H9 (cell line): ENCODE measurements at regions not wholly inside any gene's neighbourhood (a gene's known extent, or its start where the extent isn't known, plus 50 kb on each side); places are given as distances from the start of the nearest gene placed in this dataset.

Source experiments
- DNase-seq: peaks from one replicate; pipeline ENCODE4 v3.0.0-alpha.2; 2017
- H2AFZ ChIP-seq: one replicate; pipeline ENCODE4 v1.6.1; 2013; ENCODE audit warnings: mild to moderate bottlenecking, low read length, control low read depth, moderate library complexity
- H2AK5ac ChIP-seq: 2 replicates; pipeline ENCODE4 v1.6.1; 2013; ENCODE audit warnings: low read length, control low read depth, mixed read lengths; ENCODE audit not compliant: insufficient read length
- H2BK120ac ChIP-seq: one replicate; pipeline ENCODE4 v1.6.1; 2013; ENCODE audit warnings: low read depth, mild to moderate bottlenecking, low read length, control low read depth, inconsistent platforms; ENCODE audit not compliant: poor library complexity, severe bottlenecking
- H2BK12ac ChIP-seq: 2 replicates; pipeline ENCODE4 v1.6.1; 2013; ENCODE audit warnings: low read length, control low read depth, mixed read lengths, low read depth; ENCODE audit not compliant: insufficient read length
- H2BK15ac ChIP-seq: 2 replicates; pipeline ENCODE4 v1.6.1; 2013; ENCODE audit warnings: low read depth, low read length, control low read depth
- H2BK20ac ChIP-seq: one replicate; pipeline ENCODE4 v1.6.1; 2013; ENCODE audit warnings: low read depth, mild to moderate bottlenecking, low read length, control low read depth, inconsistent platforms; ENCODE audit not compliant: poor library complexity, severe bottlenecking
- H2BK5ac ChIP-seq: 2 replicates; pipeline ENCODE4 v1.6.1; 2013; ENCODE audit warnings: low read length, control low read depth, mixed read lengths; ENCODE audit not compliant: insufficient read length
- H3K14ac ChIP-seq: 2 replicates; pipeline ENCODE4 v1.6.1; 2013; ENCODE audit warnings: low read length, control low read depth; ENCODE audit not compliant: insufficient read depth
- H3K18ac ChIP-seq: 2 replicates; pipeline ENCODE4 v1.6.1; 2013; ENCODE audit warnings: low read depth, mild to moderate bottlenecking, mixed read lengths, low read length, control low read depth; ENCODE audit not compliant: insufficient read length
- H3K23ac ChIP-seq: 2 replicates; pipeline ENCODE4 v1.6.1; 2013; ENCODE audit warnings: low read length, control low read depth, mixed read lengths, low read depth; ENCODE audit not compliant: insufficient read length
- H3K23me2 ChIP-seq: 2 replicates; pipeline ENCODE4 v1.6.1; 2013; ENCODE audit warnings: low read depth, mild to moderate bottlenecking, mixed read lengths, low read length, control low read depth; ENCODE audit not compliant: insufficient read length, poor library complexity, severe bottlenecking
- H3K27ac ChIP-seq: 2 replicates; pipeline ENCODE4 v1.5.1; 2013; ENCODE audit warnings: low read length, control low read depth, mixed read lengths, low read depth; ENCODE audit not compliant: insufficient read length
- H3K27me3 ChIP-seq: 2 replicates; pipeline ENCODE4 v1.6.1; 2013; ENCODE audit warnings: low read length, control low read depth, inconsistent platforms; ENCODE audit not compliant: insufficient read depth
- H3K4ac ChIP-seq: 2 replicates; pipeline ENCODE4 v1.6.1; 2013; ENCODE audit warnings: low read depth, mild to moderate bottlenecking, control low read depth, inconsistent platforms, low read length, moderate library complexity
- H3K4me1 ChIP-seq: 2 replicates; pipeline ENCODE4 v1.6.1; 2013; ENCODE audit warnings: low read length, control low read depth, inconsistent platforms; ENCODE audit not compliant: insufficient read depth
- H3K4me2 ChIP-seq: 2 replicates; pipeline ENCODE4 v1.6.1; 2013; ENCODE audit warnings: low read length, control low read depth, mixed read lengths; ENCODE audit not compliant: insufficient read length, insufficient read depth
- H3K56ac ChIP-seq: 2 replicates; pipeline ENCODE4 v1.6.1; 2013; ENCODE audit warnings: low read depth, mild to moderate bottlenecking, mixed read lengths, low read length, control low read depth; ENCODE audit not compliant: insufficient read length
- H3K79me1 ChIP-seq: 2 replicates; pipeline ENCODE4 v1.6.1; 2013; ENCODE audit warnings: low read depth, mild to moderate bottlenecking, moderate library complexity, low read length, control low read depth, inconsistent platforms; ENCODE audit not compliant: insufficient read depth, poor library complexity, severe bottlenecking
- H3K79me2 ChIP-seq: 2 replicates; pipeline ENCODE4 v1.6.1; 2013; ENCODE audit warnings: low read length, control low read depth, inconsistent platforms; ENCODE audit not compliant: insufficient read depth
- H3K9ac ChIP-seq: 2 replicates; pipeline ENCODE4 v1.6.1; 2013; ENCODE audit warnings: low read length, control low read depth, mixed read lengths; ENCODE audit not compliant: insufficient read length; ENCODE audit errors: extremely low read depth
- H3K9me3 ChIP-seq: one replicate; pipeline ENCODE4 v1.6.1; 2013; ENCODE audit warnings: low read depth, low read length, inconsistent platforms; ENCODE audit not compliant: control insufficient read depth
- H3T11ph ChIP-seq: one replicate; pipeline ENCODE4 v1.6.1; 2013; ENCODE audit warnings: mild to moderate bottlenecking, low read length, control low read depth, inconsistent platforms
- H4K20me1 ChIP-seq: one replicate; pipeline ENCODE4 v1.6.1; 2013; ENCODE audit not compliant: control insufficient read depth, insufficient read length, insufficient read depth
- H4K5ac ChIP-seq: 2 replicates; pipeline ENCODE4 v1.6.1; 2013; ENCODE audit warnings: low read depth, mild to moderate bottlenecking, mixed read lengths, low read length, control low read depth; ENCODE audit not compliant: insufficient read length
- H4K8ac ChIP-seq: replicated peaks from 2 replicates; pipeline ENCODE4 v1.6.1; 2013; ENCODE audit warnings: low read length, control low read depth, mixed read lengths, low read depth; ENCODE audit not compliant: insufficient read length
- H4K91ac ChIP-seq: 2 replicates; pipeline ENCODE4 v1.6.1; 2013; ENCODE audit warnings: low read depth, mild to moderate bottlenecking, moderate library complexity, mixed read lengths, low read length, control low read depth; ENCODE audit not compliant: insufficient read length
- H3K27ac Mint-ChIP-seq, 3 experiments: 2 replicates in 2 of 3; 3 replicates in 1 of 3; pipeline ENCODE4 v1.8.0; 2020 to 2021; ENCODE audit warnings: mixed read lengths in 3 of 3, mild to moderate bottlenecking in 1 of 3, moderate library complexity in 1 of 3
- H3K27me3 Mint-ChIP-seq: 2 replicates; pipeline ENCODE4 v1.8.0; 2021; ENCODE audit warnings: low read depth, mild to moderate bottlenecking, moderate library complexity, mixed read lengths
- H3K36me3 Mint-ChIP-seq, 3 experiments: 2 replicates in 2 of 3; 3 replicates in 1 of 3; pipeline ENCODE4 v1.8.0; 2020 to 2021; ENCODE audit warnings: low read depth in 3 of 3, mixed read lengths in 3 of 3; ENCODE audit not compliant: insufficient read depth in 1 of 3
- H3K4me1 Mint-ChIP-seq, 2 experiments: 2 replicates each; pipeline ENCODE4 v1.8.0; 2020; ENCODE audit warnings: mixed read lengths in 2 of 2
- H3K4me3 Mint-ChIP-seq, 2 experiments: 2 replicates in 1 of 2; 3 replicates in 1 of 2; pipeline ENCODE4 v1.8.0; 2020 to 2021; ENCODE audit warnings: mild to moderate bottlenecking in 2 of 2, mixed read lengths in 2 of 2, moderate library complexity in 1 of 2
- H3K9me3 Mint-ChIP-seq, 2 experiments: 2 replicates in 1 of 2; 3 replicates in 1 of 2; pipeline ENCODE4 v1.8.0; 2020; ENCODE audit warnings: mild to moderate bottlenecking in 2 of 2, mixed read lengths in 2 of 2, moderate library complexity in 1 of 2
- CTCF ChIP-seq: fragments of 200-600 bp; sonication (generic); conservative IDR thresholded peaks from 3 replicates; pipeline ENCODE4 v1.8.0; 2021; ENCODE audit warnings: antibody characterized with exemption, mild to moderate bottlenecking
- WGBS: extraction: QIAGEN DNeasy Blood & Tissue Kit; methylation state at CpG from one replicate; pipeline ENCODE4 v1.1.7; 2013; ENCODE audit warnings: missing lambda C conversion rate, low lambda C conversion rate, mixed read lengths; ENCODE audit not compliant: insufficient read length; ENCODE audit errors: extremely low coverage; 5-methylcytosine and 5-hydroxymethylcytosine counted together

DNA sequence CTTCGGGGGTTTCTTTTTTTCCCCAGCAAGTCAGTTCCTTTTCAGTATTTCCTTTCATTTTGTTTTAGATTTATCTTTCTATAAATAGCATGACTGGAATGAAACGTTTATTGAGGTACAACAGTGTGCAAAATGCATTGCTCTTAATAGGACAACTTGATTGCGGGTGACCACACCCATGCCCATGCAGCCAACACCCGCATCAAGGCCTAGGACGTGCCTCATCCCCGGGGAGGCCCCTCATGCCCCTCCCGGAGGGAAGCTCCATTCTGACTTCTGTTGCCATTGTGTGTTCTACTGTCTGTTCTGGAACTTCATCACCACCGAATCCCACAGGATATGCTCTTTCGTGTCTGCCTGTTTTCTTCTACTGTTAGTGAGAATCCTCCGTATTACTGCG is 82.2 kb downstream of the RPS6KA4 start:
- Histone ChIP-seq H3K9me3 (no peaks in the 10 kb centered on the region), H3K27me3 (no peaks in the 10 kb centered on the region; the same call in 1 of the 2 replicates), H2BK5ac (no peak overlapping the region), H3K27ac (no peak overlapping the region), H3K4me1 (no peaks in the 10 kb centered on the region), H4K20me1 (no peaks in the 10 kb centered on the region), H2BK20ac (no peak overlapping the region), H4K5ac (no peak overlapping the region), H2AFZ (no peak overlapping the region), H3K4me2 (no peak overlapping the region), H4K91ac (no peak overlapping the region), H3T11ph (no peak overlapping the region), H4K8ac (no peak overlapping the region), H3K14ac (no peak overlapping the region), H2BK12ac (no peak overlapping the region), H2AK5ac (no peak overlapping the region), H3K18ac (no peak overlapping the region), H3K56ac (no peak overlapping the region), H3K23me2 (no peaks in the 10 kb centered on the region), H2BK15ac (no peak overlapping the region), H3K79me2 (no peaks in the 10 kb centered on the region), H3K79me1 (no peaks in the 10 kb centered on the region), H3K4ac (no peak overlapping the region), H3K23ac (no peak overlapping the region), H3K9ac (no peak overlapping the region), H2BK120ac (no peak overlapping the region)
- no peak for DNase-seq
- Mint-ChIP-seq H3K36me3 (peaks cover 0 to 3% (median 0%) of the 10 kb centered on the region in 3 experiments; a peak in 1 of 7 replicates), H3K27ac (no peak overlapping the region), H3K9me3 (no peaks in the 10 kb centered on the region; a peak in 1 of 5 replicates), H3K4me3 (no peak overlapping the region), H3K4me1 (peaks cover 11 to 29% of the 10 kb centered on the region in 2 experiments), H3K27me3 (peaks cover 40% of the 10 kb centered on the region)
- no CpG with 5 or more reads among the region's 11 CpGs for WGBS
- no peak for TF ChIP-seq CTCF
